ENCODE measurements at regions not wholly inside any gene's neighbourhood (a gene's known extent, or its start where the extent isn't known, plus 50 kb on each side); places are given as distances from the start of the nearest gene placed in this dataset.

GRCh38 chr2:16391986-16392385 lies 273.6 kb downstream of the CYRIA start:
- no peaks in the 10 kb centered on the region for H3K4me1 ChIP-seq (ENCODE audit: control insufficient read depth, insufficient read depth, low read length)
- no peak overlapping the region for H2BK120ac ChIP-seq (ENCODE audit: low read depth, low read length)
- TF ChIP-seq BHLHE40 (IDR thresholded peaks at IDR 0.05; ENCODE audit: low read depth, low read length) (no peak), RFX5 (IDR thresholded peaks at IDR 0.05; ENCODE audit: low read depth, low read length) (no peak), RAD21 (IDR thresholded peaks at IDR 0.05; ENCODE audit: low read length) (no peak), NFE2L2 (IDR thresholded peaks at IDR 0.05; ENCODE audit: low read depth, low read length) (no peak), FOS (IDR thresholded peaks at IDR 0.05; ENCODE audit: low read depth, low read length) (no peak), MAFK (IDR thresholded peaks at IDR 0.05; ENCODE audit: low read depth, low read length) (no peak), POLR2A (IDR thresholded peaks at IDR 0.05; ENCODE audit: low read depth, low read length) (no peak), ELK1 (IDR thresholded peaks at IDR 0.05; ENCODE audit: borderline replicate concordance, low read depth, low read length) (no peak), MXI1 (IDR thresholded peaks at IDR 0.05; ENCODE audit: borderline replicate concordance, low read depth, low read length) (no peak), CEBPB (IDR thresholded peaks at IDR 0.05; ENCODE audit: low read depth, low read length) (no peak), SMC3 (IDR thresholded peaks at IDR 0.05; ENCODE audit: low read depth, low read length) (no peak), RCOR1 (IDR thresholded peaks at IDR 0.05; ENCODE audit: insufficient replicate concordance, low read length) (no peak), MAZ (IDR thresholded peaks at IDR 0.05; ENCODE audit: borderline replicate concordance, low read depth, low read length) (no peak), CHD1 (IDR thresholded peaks at IDR 0.05; ENCODE audit: low read depth, low read length) (no peak), CTCF (conservative IDR thresholded peaks at IDR 0.05; ENCODE audit: low read depth, low read length) (no peak)
- TF ChIP-seq, protein P1, sequence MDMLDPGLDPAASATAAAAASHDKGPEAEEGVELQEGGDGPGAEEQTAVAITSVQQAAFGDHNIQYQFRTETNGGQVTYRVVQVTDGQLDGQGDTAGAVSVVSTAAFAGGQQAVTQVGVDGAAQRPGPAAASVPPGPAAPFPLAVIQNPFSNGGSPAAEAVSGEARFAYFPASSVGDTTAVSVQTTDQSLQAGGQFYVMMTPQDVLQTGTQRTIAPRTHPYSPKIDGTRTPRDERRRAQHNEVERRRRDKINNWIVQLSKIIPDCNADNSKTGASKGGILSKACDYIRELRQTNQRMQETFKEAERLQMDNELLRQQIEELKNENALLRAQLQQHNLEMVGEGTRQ (IDR thresholded peaks at IDR 0.05; ENCODE audit: low read depth, low read length) = no peak
- no peak overlapping the region for H3K18ac ChIP-seq (ENCODE audit: low read depth, low read length)
- H2BK15ac ChIP-seq (ENCODE audit: low read depth, low read length) = no peak overlapping the region
- H3K4me2 ChIP-seq (ENCODE audit: low read depth, low read length) = no peak overlapping the region
- no peak overlapping the region for H3K56ac ChIP-seq (ENCODE audit: extremely low read depth, insufficient read depth, low read length)
- H3K36me3 ChIP-seq (ENCODE audit: control insufficient read depth, insufficient read depth, low read length) = no peaks in the 10 kb centered on the region
- H4K91ac ChIP-seq (ENCODE audit: insufficient read depth, low read depth, low read length) = no peak overlapping the region
- in situ Hi-C loops (cut with MboI; ENCODE audit: low sequenced_read_pairs) = no loop called here
- no peaks in the 10 kb centered on the region for H3K79me1 ChIP-seq (ENCODE audit: low read depth in 1 of 2, low read length in 2 of 2)
- H3K9me1 ChIP-seq (ENCODE audit: insufficient read depth, low read length) = no peaks in the 10 kb centered on the region
- CTCF ChIA-PET = no interaction called here
- peaks cover 36% of the 10 kb centered on the region for H3K9me3 ChIP-seq (ENCODE audit: control insufficient read depth, insufficient read depth, low read length)
- BruUV-seq (replicated peaks) = no TSS peak
- H3K14ac ChIP-seq (replicated peaks; ENCODE audit: low read depth, low read length) = no peak overlapping the region
- POLR2A ChIA-PET (ENCODE audit: unreplicated experiment) = no interaction called here
- WGBS, 2 experiments (ENCODE audit: extremely low coverage in 2 of 2, insufficient read length in 1 of 2) = 67% methylated on average over 3 of the region's 5 CpGs; no CpG with 5 or more reads in 1 of the 2 experiments
- no peak overlapping the region for H2BK20ac ChIP-seq (ENCODE audit: low read depth, low read length)
- dilution Hi-C loops (cut with HindIII; ENCODE audit: low sequenced_read_pairs, unreplicated experiment) = no loop called here
- H2AK9ac ChIP-seq (replicated peaks; ENCODE audit: low read depth, low read length, poor library complexity) = no peak overlapping the region
- no peak overlapping the region for H4K5ac ChIP-seq (ENCODE audit: low read depth, low read length)
- no peak overlapping the region for H3K4ac ChIP-seq (ENCODE audit: low read depth, low read length)
- no peak overlapping the region for H2BK5ac ChIP-seq (ENCODE audit: low read depth, low read length, poor library complexity, severe bottlenecking)
- no peak overlapping the region for H3K9ac ChIP-seq (ENCODE audit: low read depth, low read length)
- no peaks in the 10 kb centered on the region for H3K27me3 ChIP-seq (ENCODE audit: control insufficient read depth, insufficient read depth, low read length)
- H3K23ac ChIP-seq (ENCODE audit: low read depth, low read length) = no peak overlapping the region
- ATAC-seq (ENCODE audit: low read depth) (no peak), DNase-seq (no peak)
- H3K27ac ChIP-seq (ENCODE audit: insufficient read depth, low read length) = no peak overlapping the region
- no peaks in the 10 kb centered on the region for H4K20me1 ChIP-seq (ENCODE audit: insufficient read depth, low read length)
- no peak overlapping the region for H2AFZ ChIP-seq (replicated peaks; ENCODE audit: low read length, poor library complexity)
- no peak overlapping the region for H4K8ac ChIP-seq (ENCODE audit: low read depth in 2 of 2, low read length in 2 of 2)
- H3K4me3 ChIP-seq (ENCODE audit: insufficient read depth, low read depth, low read length) = no peak overlapping the region
- no peak overlapping the region for H2AK5ac ChIP-seq (ENCODE audit: low read depth, low read length)
- intact Hi-C loops (cut with micrococcal nuclease) = no loop called here

Data from IMR-90 (cell line).